C4-2B (cell line): ENCODE measurements at regions not wholly inside any gene's neighbourhood (a gene's known extent, or its start where the extent isn't known, plus 50 kb on each side); places are given as distances from the start of the nearest gene placed in this dataset.

Source experiments
- H3K27ac ChIP-seq: fragments of 450-650 bp; 2 replicates; pipeline ENCODE4 v1.5.1; 2017
- CTCF ChIP-seq: fragments of 450-650 bp; conservative IDR thresholded peaks from 2 replicates; pipeline ENCODE4 v1.5.1; 2017; ENCODE audit warnings: mild to moderate bottlenecking
- ZFX ChIP-seq: fragments of 450-650 bp; IDR thresholded peaks from 2 replicates; pipeline ENCODE4 v1.6.1; 2017

DNA sequence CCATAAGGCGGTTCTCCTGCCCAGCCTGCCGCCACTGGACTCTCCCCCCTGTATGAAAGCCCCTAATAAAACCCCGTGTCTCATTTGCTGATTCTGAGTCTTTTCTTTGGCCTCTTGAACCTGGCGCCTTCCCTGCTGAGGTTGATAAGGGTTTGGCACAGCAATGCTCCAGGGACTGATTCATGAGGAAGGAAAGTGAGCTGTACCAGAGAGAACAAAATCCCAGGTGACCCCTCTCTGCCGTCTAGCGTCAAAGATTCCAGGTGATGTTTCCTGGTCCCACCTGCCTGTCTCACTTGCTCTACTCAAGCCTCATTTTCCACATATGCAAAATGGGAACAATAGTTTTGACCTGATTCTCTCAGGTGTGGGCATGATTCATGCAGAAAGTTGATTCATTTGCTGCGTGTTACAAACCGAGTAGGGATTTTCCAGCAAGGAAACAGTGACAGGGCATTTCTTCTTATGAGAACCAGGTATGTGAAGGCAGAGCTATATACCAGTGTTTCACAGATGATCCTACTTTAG lies 730.6 kb upstream of the IGFBP3 start:
- TF ChIP-seq ZFX, result no peak
- no peak for TF ChIP-seq CTCF

GRCh38 chr7:46651070-46651469 lies 730.0 kb upstream of the IGFBP3 start:
- TF ChIP-seq CTCF, result no peak
- TF ChIP-seq ZFX, result no peak
- H3K27ac ChIP-seq, result no peak overlapping the region

More for the DNA sequence above, 730.6 kb upstream of the IGFBP3 start:
- H3K27ac ChIP-seq, result no peak overlapping the region

DNA sequence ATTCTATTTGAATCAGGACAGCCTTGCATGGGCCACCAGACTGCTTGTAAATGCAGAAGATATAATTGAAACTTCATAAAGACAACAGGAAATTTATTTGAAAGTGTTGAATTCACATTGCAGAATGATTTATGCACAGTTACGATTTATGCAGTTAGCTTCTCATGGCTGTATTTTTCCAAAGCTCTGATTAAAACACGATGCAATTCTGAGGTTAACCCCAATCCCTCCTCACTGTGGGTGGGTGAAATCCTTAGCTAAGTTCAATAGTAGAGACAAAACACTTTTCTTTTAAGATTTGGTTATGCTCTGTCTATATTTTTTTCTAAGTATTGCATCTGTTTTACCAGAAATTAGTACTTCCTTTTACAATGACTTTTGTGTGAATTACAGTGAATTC lies 728.8 kb upstream of the IGFBP3 start:
- H3K27ac ChIP-seq, result no peak overlapping the region
- TF ChIP-seq CTCF (no peak), ZFX (no peak)

GRCh38 chr7:46637793-46638735 lies 717.0 kb upstream of the IGFBP3 start:
- no peak overlapping the region for H3K27ac ChIP-seq
- TF ChIP-seq CTCF (no peak), ZFX (no peak)

DNA sequence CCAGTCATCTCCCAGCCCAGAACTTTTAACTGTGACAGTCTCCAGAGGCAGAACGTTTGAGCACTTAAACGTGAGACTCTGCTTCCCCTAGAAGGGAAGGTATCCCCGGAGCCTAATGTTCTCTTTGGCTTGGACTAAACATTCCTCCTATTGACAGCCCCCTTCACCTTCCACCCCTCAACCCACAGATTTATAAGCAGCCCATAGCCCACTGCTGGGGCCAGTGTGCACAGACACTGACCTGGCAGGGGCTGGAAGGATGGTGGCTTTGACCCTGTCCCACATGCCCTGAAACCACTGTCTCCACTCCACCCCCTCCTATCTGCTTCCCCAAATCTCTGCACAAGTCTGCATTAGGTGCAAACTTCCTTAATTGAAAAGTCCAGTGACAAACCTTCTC lies 715.0 kb upstream of the IGFBP3 start:
- TF ChIP-seq CTCF, result no peak
- no peak for TF ChIP-seq ZFX

DNA sequence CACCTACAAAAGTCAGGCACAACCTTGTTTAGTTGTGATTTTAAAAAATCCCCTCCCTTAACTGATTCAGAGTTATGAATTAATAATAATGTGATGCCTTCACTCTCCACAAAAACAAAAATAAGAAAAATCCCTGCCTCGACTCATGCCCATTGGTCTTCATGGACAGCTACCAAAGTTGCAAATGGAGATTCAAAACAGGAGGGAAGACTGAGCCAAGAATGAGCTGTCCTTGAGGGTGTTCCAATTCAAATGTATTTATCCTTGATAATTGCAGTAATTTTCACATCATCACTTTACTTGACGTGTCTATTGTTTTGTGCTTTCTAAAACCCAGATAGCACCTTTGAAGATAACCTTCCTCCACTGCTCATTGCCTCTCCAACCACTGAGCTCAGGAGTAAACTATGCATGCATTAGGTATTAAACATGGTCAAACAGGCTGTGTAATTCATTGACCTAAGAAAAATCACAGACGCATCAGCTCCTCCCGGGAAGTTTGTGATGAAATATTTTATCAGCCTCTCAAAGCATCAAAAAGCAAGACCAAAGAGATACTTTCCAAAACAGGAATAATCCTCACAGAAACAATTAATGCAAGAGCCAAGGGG lies 712.7 kb upstream of the IGFBP3 start:
- no peak overlapping the region for H3K27ac ChIP-seq
- TF ChIP-seq ZFX (no peak), CTCF (no peak)

More for the DNA sequence above, 715.0 kb upstream of the IGFBP3 start:
- H3K27ac ChIP-seq, result no peak overlapping the region

DNA sequence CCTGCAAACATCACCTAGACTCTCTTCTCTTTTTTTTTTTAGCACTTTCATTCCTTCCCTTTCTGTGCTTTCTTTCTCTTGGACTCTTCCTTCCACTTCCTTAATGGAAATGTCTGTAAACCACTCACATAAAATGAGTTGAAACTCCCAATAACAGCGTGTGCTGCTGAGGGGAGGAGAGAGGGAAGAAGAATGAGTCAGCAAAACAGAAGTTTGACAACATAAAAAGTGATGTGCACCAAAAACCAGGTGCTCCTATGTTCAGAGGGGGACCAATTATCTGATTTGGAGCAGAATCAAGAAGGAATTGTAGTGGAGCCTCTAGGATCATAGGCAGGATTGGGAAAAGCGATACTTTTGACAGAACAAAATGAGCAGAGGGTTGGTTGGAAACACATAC lies 712.1 kb upstream of the IGFBP3 start:
- TF ChIP-seq ZFX (no peak), CTCF (no peak)
- H3K27ac ChIP-seq, result no peak overlapping the region
